PC-3 (cell line): ENCODE measurements at regions not wholly inside any gene's neighbourhood (a gene's known extent, or its start where the extent isn't known, plus 50 kb on each side); places are given as distances from the start of the nearest gene placed in this dataset.
"Not testable (repeated sequence)": the region's sequence is repeated elsewhere in the genome, so short reads cannot be mapped to it uniquely, and the experiment has no call there.

Source experiments
- ATAC-seq: fragments of 200-7000 bp; cut with Tn5 transposase; 2 replicates; pipeline ENCODE4 v1.9.1; 2020; ENCODE audit warnings: mild to moderate bottlenecking, moderate library complexity
- BruUV-seq: library from RNA; stranded (reverse); fragments of 400-500 nt; replicated peaks from 2 replicates; lab custom pipeline; 2021; lab: Mats Ljungman, UMichigan
- CTCF ChIA-PET: fragments of 300-600 bp; sonication (Branson Sonifier 250); formaldehyde crosslinking; loops from one replicate; lab custom pipeline; 2022; ENCODE audit warnings: antibody characterized with exemption; lab: Charles Lee
- POLR2A ChIA-PET: fragments of 300-600 bp; sonication (Branson Sonifier 250); formaldehyde crosslinking; loops from one replicate; lab custom pipeline; 2022; ENCODE audit warnings: antibody characterized with exemption; ENCODE audit not compliant: unreplicated experiment; lab: Charles Lee
- DNase-seq: peaks from one replicate; pipeline ENCODE4 v3.0.0-alpha.2; 2015
- H2AFZ ChIP-seq: fragments of 300-600 bp; sonication (generic); 2 replicates; pipeline ENCODE4 v1.6.0; 2016; ENCODE audit warnings: antibody characterized with exemption, low read length
- H3F3A ChIP-seq: fragments of 300-600 bp; sonication (generic); one replicate; pipeline ENCODE4 v1.6.0; 2017; ENCODE audit warnings: antibody characterized with exemption, low read length, control low read depth, mild to moderate bottlenecking; ENCODE audit not compliant: unreplicated experiment
- H3K27ac ChIP-seq: fragments of 300-600 bp; sonication (generic); 2 replicates; pipeline ENCODE4 v1.5.1; 2016; ENCODE audit warnings: mild to moderate bottlenecking, low read length
- H3K27me3 ChIP-seq: fragments of 300-600 bp; sonication (generic); 2 replicates; pipeline ENCODE4 v1.6.1; 2016; ENCODE audit warnings: low read length, mixed read lengths
- H3K36me3 ChIP-seq: fragments of 300-600 bp; sonication (generic); 2 replicates; pipeline ENCODE4 v1.6.1; 2016; ENCODE audit warnings: low read depth, mixed run types, low read length, mixed read lengths
- H3K4me1 ChIP-seq: fragments of 300-600 bp; sonication (generic); 2 replicates; pipeline ENCODE4 v1.5.1; 2016; ENCODE audit warnings: low read length; ENCODE audit not compliant: insufficient read depth
- H3K4me2 ChIP-seq: fragments of 300-600 bp; sonication (generic); 2 replicates; pipeline ENCODE4 v1.6.0; 2016; ENCODE audit warnings: low read length
- H3K4me3 ChIP-seq: fragments of 300-600 bp; sonication (generic); 2 replicates; pipeline ENCODE4 v1.5.1; 2016; ENCODE audit warnings: mild to moderate bottlenecking, low read length, mixed read lengths
- H3K79me2 ChIP-seq: fragments of 300-600 bp; sonication (generic); 2 replicates; pipeline ENCODE4 v1.6.1; 2017; ENCODE audit warnings: low read length, mixed read lengths
- H3K9ac ChIP-seq: fragments of 300-600 bp; sonication (generic); 2 replicates; pipeline ENCODE4 v1.6.0; 2016; ENCODE audit warnings: mild to moderate bottlenecking, low read length
- H3K9me2 ChIP-seq: fragments of 300-600 bp; sonication (generic); replicated peaks from 2 replicates; pipeline ENCODE4 v1.6.1; 2016; ENCODE audit warnings: mixed run types, low read length, mixed read lengths
- H3K9me3 ChIP-seq: fragments of 300-600 bp; sonication (generic); 2 replicates; pipeline ENCODE4 v1.6.1; 2016; ENCODE audit warnings: low read length, mixed read lengths
- H4K20me1 ChIP-seq: fragments of 300-600 bp; sonication (generic); 2 replicates; pipeline ENCODE4 v1.6.1; 2016; ENCODE audit warnings: low read length, mixed read lengths
- CTCF ChIP-seq: fragments of 300-600 bp; sonication (generic); conservative IDR thresholded peaks from 2 replicates; pipeline ENCODE4 v1.5.1; 2017; ENCODE audit warnings: antibody characterized with exemption, low read depth, mild to moderate bottlenecking, low read length
- EZH2 ChIP-seq: fragments of 300-600 bp; sonication (generic); IDR thresholded peaks from one replicate; pipeline ENCODE4 v1.6.1; 2017; ENCODE audit warnings: antibody characterized with exemption, mild to moderate bottlenecking, low read length; ENCODE audit not compliant: unreplicated experiment
- EZH2phosphoT487 ChIP-seq: fragments of 300-600 bp; sonication (generic); IDR thresholded peaks from 2 replicates; pipeline ENCODE4 v1.6.1; 2018; ENCODE audit warnings: mild to moderate bottlenecking, antibody characterized with exemption, low read length, borderline replicate concordance
- intact Hi-C: fragments of 100-400 bp; cut with micrococcal nuclease; formaldehyde crosslinking; loops from 2 replicates; pipeline ENCODE4 v1.9.0; 2023

- intact Hi-C loops = no loop called here
- ChIA-PET CTCF (no interaction called here), POLR2A (no interaction called here)
- Histone ChIP-seq H3K27ac (no peak overlapping the region), H3K4me1 (peaks cover 13% of the 10 kb centered on the region), H3K4me2 (no peak overlapping the region), H3K9me2 (no peaks in the 10 kb centered on the region), H3K27me3 (no peaks in the 10 kb centered on the region), H4K20me1 (no peaks in the 10 kb centered on the region), H3F3A (no peaks in the 10 kb centered on the region), H2AFZ (no peak overlapping the region), H3K9ac (no peak overlapping the region), H3K4me3 (no peak overlapping the region), H3K9me3 (no peaks in the 10 kb centered on the region), H3K36me3 (no peaks in the 10 kb centered on the region), H3K79me2 (no peaks in the 10 kb centered on the region)
- BruUV-seq = no TSS peak
- DNase-seq = no peak
- no peak for TF ChIP-seq EZH2
- TF ChIP-seq CTCF = no peak
- TF ChIP-seq EZH2phosphoT487 = no peak
- ATAC-seq = no peak
Observed at GRCh38 chr2:37733251-37733650, 61.8 kb upstream of the CDC42EP3 start.

GRCh38 chr2:37733955-37734354, 62.5 kb upstream of the CDC42EP3 start:
- DNase-seq, H3K4me3 ChIP-seq, POLR2A ChIA-PET, CTCF ChIA-PET, H3K4me2 ChIP-seq, intact Hi-C loops, H3K9me3 ChIP-seq, H3F3A ChIP-seq, H3K27ac ChIP-seq, H4K20me1 ChIP-seq, H3K27me3 ChIP-seq, H3K9ac ChIP-seq, ATAC-seq, H3K9me2 ChIP-seq, H3K36me3 ChIP-seq, H2AFZ ChIP-seq, BruUV-seq, H3K79me2 ChIP-seq: not testable (repeated sequence)
- peaks cover 13% of the 10 kb centered on the region for H3K4me1 ChIP-seq

- intact Hi-C loops, H3K9me2 ChIP-seq, H2AFZ ChIP-seq, H3F3A ChIP-seq, H3K27ac ChIP-seq, H3K27me3 ChIP-seq, POLR2A ChIA-PET, H3K4me2 ChIP-seq, CTCF ChIA-PET, H3K36me3 ChIP-seq, H3K79me2 ChIP-seq, H3K9me3 ChIP-seq, H3K9ac ChIP-seq, H4K20me1 ChIP-seq, H3K4me1 ChIP-seq, BruUV-seq, DNase-seq, H3K4me3 ChIP-seq, ATAC-seq: not testable (repeated sequence)
Observed at GRCh38 chr2:37734891-37735523, 63.6 kb upstream of the CDC42EP3 start.

- CTCF ChIA-PET, intact Hi-C loops, H4K20me1 ChIP-seq, H3K4me2 ChIP-seq, H3K9ac ChIP-seq, H3K36me3 ChIP-seq, H3K27ac ChIP-seq, H3K9me2 ChIP-seq, BruUV-seq, ATAC-seq, H3K79me2 ChIP-seq, H2AFZ ChIP-seq, DNase-seq, POLR2A ChIA-PET, H3F3A ChIP-seq, H3K4me3 ChIP-seq, H3K9me3 ChIP-seq, H3K4me1 ChIP-seq, H3K27me3 ChIP-seq: not testable (repeated sequence)
Observed at GRCh38 chr2:37735524-37735910, 64.1 kb upstream of the CDC42EP3 start.
